ENCODE measurements at regions not wholly inside any gene's neighbourhood (a gene's known extent, or its start where the extent isn't known, plus 50 kb on each side); places are given as distances from the start of the nearest gene placed in this dataset.

- Histone ChIP-seq H2AFZ (ENCODE audit: low read length) (no peak overlapping the region), H3K9me2 (ENCODE audit: low read depth, low read length) (no peaks in the 10 kb centered on the region), H3K27ac (ENCODE audit: low read depth, low read length, poor library complexity, severe bottlenecking) (no peak overlapping the region), H4K20me1 (ENCODE audit: insufficient read depth, low read length) (no peaks in the 10 kb centered on the region), H3K4me2 (ENCODE audit: low read length) (no peak overlapping the region), H3K9ac (ENCODE audit: low read length) (no peak overlapping the region), H3K4me3 (ENCODE audit: low read depth, low read length, poor library complexity, severe bottlenecking) (no peak overlapping the region), H3K4me1 (ENCODE audit: insufficient read depth, low read length, severe bottlenecking) (no peaks in the 10 kb centered on the region), H3K36me3 (ENCODE audit: insufficient read depth, low read length) (no peaks in the 10 kb centered on the region), H3K79me2 (ENCODE audit: insufficient read depth, low read length) (no peaks in the 10 kb centered on the region), H3K27me3 (ENCODE audit: insufficient read depth, low read length) (no peaks in the 10 kb centered on the region), H3F3A (ENCODE audit: insufficient read depth, low read length) (no peaks in the 10 kb centered on the region), H3K9me3 (ENCODE audit: low read length) (no peaks in the 10 kb centered on the region)
- no peak for TF ChIP-seq EZH2 (IDR thresholded peaks at IDR 0.05; ENCODE audit: borderline replicate concordance, low read length)
- TF ChIP-seq, protein P1, sequence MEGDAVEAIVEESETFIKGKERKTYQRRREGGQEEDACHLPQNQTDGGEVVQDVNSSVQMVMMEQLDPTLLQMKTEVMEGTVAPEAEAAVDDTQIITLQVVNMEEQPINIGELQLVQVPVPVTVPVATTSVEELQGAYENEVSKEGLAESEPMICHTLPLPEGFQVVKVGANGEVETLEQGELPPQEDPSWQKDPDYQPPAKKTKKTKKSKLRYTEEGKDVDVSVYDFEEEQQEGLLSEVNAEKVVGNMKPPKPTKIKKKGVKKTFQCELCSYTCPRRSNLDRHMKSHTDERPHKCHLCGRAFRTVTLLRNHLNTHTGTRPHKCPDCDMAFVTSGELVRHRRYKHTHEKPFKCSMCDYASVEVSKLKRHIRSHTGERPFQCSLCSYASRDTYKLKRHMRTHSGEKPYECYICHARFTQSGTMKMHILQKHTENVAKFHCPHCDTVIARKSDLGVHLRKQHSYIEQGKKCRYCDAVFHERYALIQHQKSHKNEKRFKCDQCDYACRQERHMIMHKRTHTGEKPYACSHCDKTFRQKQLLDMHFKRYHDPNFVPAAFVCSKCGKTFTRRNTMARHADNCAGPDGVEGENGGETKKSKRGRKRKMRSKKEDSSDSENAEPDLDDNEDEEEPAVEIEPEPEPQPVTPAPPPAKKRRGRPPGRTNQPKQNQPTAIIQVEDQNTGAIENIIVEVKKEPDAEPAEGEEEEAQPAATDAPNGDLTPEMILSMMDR (IDR thresholded peaks at IDR 0.05; ENCODE audit: low read length): no peak
Measured at GRCh38 chr4:38232741-38233140, 272.5 kb downstream of the PTTG2 start.

DNA sequence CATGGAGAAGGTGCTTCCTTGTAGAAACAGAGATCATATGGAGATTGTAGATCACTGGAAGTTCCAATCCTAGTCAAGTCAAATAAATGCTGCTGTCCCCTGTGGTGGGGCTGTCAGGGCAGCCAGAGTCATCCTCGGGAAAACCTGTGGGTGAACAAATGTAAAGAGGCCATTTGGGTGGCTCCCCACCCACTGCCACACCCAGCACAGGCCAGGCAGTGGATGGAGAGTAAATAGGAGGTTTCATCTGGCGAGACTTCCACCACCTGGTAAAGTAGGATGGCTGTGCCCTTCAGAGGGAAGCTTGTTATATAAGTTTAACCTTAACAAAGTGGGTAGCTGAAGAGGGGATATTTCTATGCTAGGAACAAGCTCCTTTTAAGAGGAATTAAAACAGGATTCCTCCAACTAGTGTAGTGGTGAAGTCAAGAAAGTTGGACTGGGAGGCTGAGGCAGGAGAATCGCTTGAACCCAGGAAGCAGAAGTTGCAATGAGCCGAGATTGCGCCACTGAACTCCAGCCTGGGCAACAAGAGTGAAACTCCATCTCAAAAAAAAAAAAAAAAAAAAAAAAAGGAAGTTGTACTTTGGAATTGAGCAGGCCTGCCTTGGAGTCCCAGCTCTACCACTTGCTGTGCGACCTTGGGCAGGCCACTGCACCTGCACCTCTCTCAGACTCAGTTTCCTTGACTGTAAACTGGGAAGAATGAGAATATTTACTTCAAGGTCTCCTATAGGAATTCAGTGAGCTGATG, 273.7 kb downstream of the PTTG2 start:
- Histone ChIP-seq H3K27me3 (ENCODE audit: insufficient read depth, low read length) (no peaks in the 10 kb centered on the region), H3K79me2 (ENCODE audit: insufficient read depth, low read length) (no peaks in the 10 kb centered on the region), H3F3A (ENCODE audit: insufficient read depth, low read length) (no peaks in the 10 kb centered on the region), H3K27ac (ENCODE audit: low read depth, low read length, poor library complexity, severe bottlenecking) (no peak overlapping the region), H3K4me2 (ENCODE audit: low read length) (no peak overlapping the region), H3K9me2 (ENCODE audit: low read depth, low read length) (no peaks in the 10 kb centered on the region), H3K4me1 (ENCODE audit: insufficient read depth, low read length, severe bottlenecking) (no peaks in the 10 kb centered on the region), H3K9ac (ENCODE audit: low read length) (no peak overlapping the region), H4K20me1 (ENCODE audit: insufficient read depth, low read length) (no peaks in the 10 kb centered on the region), H3K36me3 (ENCODE audit: insufficient read depth, low read length) (no peaks in the 10 kb centered on the region), H3K4me3 (ENCODE audit: low read depth, low read length, poor library complexity, severe bottlenecking) (no peak overlapping the region), H2AFZ (ENCODE audit: low read length) (no peak overlapping the region), H3K9me3 (ENCODE audit: low read length) (no peaks in the 10 kb centered on the region)
- TF ChIP-seq, protein P1 (IDR thresholded peaks at IDR 0.05; ENCODE audit: low read length): no peak
- TF ChIP-seq EZH2 (IDR thresholded peaks at IDR 0.05; ENCODE audit: borderline replicate concordance, low read length): no peak

DNA sequence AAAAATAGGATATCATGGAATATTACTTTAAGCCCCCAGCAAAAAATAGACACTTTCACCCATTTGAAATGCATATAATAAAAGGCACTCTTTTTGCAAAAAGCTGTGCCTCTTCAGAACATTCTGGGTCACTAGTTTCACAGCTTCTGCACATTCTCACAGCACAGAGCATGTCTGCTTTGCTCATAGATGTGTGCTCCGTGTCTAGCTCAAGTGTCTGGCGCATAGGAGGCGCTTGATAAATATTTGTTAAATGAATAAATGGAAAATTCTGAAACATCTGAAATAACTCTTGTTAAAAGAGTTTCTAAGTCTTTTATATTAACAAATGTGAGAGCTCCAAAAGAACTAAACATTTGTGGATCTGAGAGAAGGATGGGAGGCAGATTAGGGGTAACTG, 275.2 kb downstream of the PTTG2 start:
- Histone ChIP-seq H3K9me3 (ENCODE audit: low read length) (no peaks in the 10 kb centered on the region), H3K4me3 (ENCODE audit: low read depth, low read length, poor library complexity, severe bottlenecking) (no peak overlapping the region), H3K4me1 (ENCODE audit: insufficient read depth, low read length, severe bottlenecking) (no peaks in the 10 kb centered on the region), H4K20me1 (ENCODE audit: insufficient read depth, low read length) (no peaks in the 10 kb centered on the region), H3K4me2 (ENCODE audit: low read length) (no peak overlapping the region), H3F3A (ENCODE audit: insufficient read depth, low read length) (no peaks in the 10 kb centered on the region), H3K9ac (ENCODE audit: low read length) (no peak overlapping the region), H3K79me2 (ENCODE audit: insufficient read depth, low read length) (no peaks in the 10 kb centered on the region), H3K9me2 (ENCODE audit: low read depth, low read length) (no peaks in the 10 kb centered on the region), H3K27ac (ENCODE audit: low read depth, low read length, poor library complexity, severe bottlenecking) (no peak overlapping the region), H3K36me3 (ENCODE audit: insufficient read depth, low read length) (no peaks in the 10 kb centered on the region), H2AFZ (ENCODE audit: low read length) (no peak overlapping the region), H3K27me3 (ENCODE audit: insufficient read depth, low read length) (no peaks in the 10 kb centered on the region)
- no peak for TF ChIP-seq EZH2 (IDR thresholded peaks at IDR 0.05; ENCODE audit: borderline replicate concordance, low read length)
- TF ChIP-seq, protein P1 (IDR thresholded peaks at IDR 0.05; ENCODE audit: low read length): no peak

Data from OCI-LY1 (cell line).